BJ (cell line): ENCODE measurements at regions not wholly inside any gene's neighbourhood (a gene's known extent, or its start where the extent isn't known, plus 50 kb on each side); places are given as distances from the start of the nearest gene placed in this dataset.

ENCODE experiments used
- CTCF ChIA-PET: fragments of 350-600 bp; formaldehyde crosslinking; extraction: SDS; loops from one replicate; lab custom pipeline; 2021; ENCODE audit warnings: antibody characterized with exemption, inconsistent platforms; lab: Yijun Ruan, JAX
- POLR2A ChIA-PET: fragments of 300-600 bp; sonication (Branson Sonifier 250); formaldehyde crosslinking; extraction: SDS; loops from one replicate; lab custom pipeline; 2021; ENCODE audit warnings: antibody characterized with exemption; lab: Charles Lee
- DNase-seq: peaks from one replicate; pipeline ENCODE4 v3.0.0-alpha.2; 2011; ENCODE audit warnings: low read depth
- H3K27me3 ChIP-seq: 2 replicates; pipeline ENCODE4 v1.6.0; 2011; ENCODE audit warnings: low read length; ENCODE audit not compliant: control insufficient read depth, insufficient read depth
- H3K36me3 ChIP-seq: 2 replicates; pipeline ENCODE4 v1.5.1; 2011; ENCODE audit warnings: low read length; ENCODE audit not compliant: control insufficient read depth, insufficient read depth
- H3K4me3 ChIP-seq: 2 replicates; pipeline ENCODE4 v1.5.1; 2011; ENCODE audit warnings: low read depth, mild to moderate bottlenecking, control low read depth, low read length
- CTCF ChIP-seq: IDR thresholded peaks from 2 replicates; pipeline ENCODE4 v1.5.1; 2011; ENCODE audit warnings: low read depth, mild to moderate bottlenecking, control low read depth, inconsistent platforms, low read length, moderate library complexity; ENCODE audit not compliant: insufficient read depth

DNA sequence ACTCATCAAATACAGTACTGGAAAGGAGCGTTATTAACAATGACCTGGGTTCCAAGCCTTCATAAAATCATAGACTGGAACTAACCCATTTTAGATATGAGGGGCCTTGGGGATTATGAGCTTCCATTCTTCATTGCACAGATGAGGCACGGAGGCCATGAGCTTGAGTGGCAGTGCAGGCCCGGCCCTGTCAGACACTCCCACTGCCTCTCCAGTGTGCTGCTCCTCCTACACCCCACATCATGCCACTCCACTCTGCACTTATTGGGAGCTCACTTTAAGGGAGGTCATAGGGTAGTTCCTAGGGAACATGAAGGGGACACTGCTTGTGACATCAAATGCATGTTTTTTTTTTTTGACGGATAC is 77.9 kb downstream of the TSN start:
- no peak overlapping the region for H3K4me3 ChIP-seq
- 0 out of 2 replicates have a peak, but pooled peaks cover 4% of the 10 kb centered on the region for H3K27me3 ChIP-seq
- ChIA-PET CTCF (no interaction called here), POLR2A (no interaction called here)
- H3K36me3 ChIP-seq = no peaks in the 10 kb centered on the region
- DNase-seq = no peak
- TF ChIP-seq CTCF = no peak

- H3K4me3 ChIP-seq = no peak overlapping the region
- ChIA-PET POLR2A (no interaction called here), CTCF (interaction anchor here (0.6 to 2.0 kb wide), 2 partner anchors 15 to 1714 kb away, joined by 3 to 4 read pairs; no protein-coding TSS in a partner anchor)
- H3K36me3 ChIP-seq = no peaks in the 10 kb centered on the region
- H3K27me3 ChIP-seq = 0 out of 2 replicates have a peak, but pooled peaks cover 4% of the 10 kb centered on the region
- no peak for DNase-seq
- no peak for TF ChIP-seq CTCF
Measured at GRCh38 chr2:121836611-121837010, 81.2 kb downstream of the TSN start.

DNA sequence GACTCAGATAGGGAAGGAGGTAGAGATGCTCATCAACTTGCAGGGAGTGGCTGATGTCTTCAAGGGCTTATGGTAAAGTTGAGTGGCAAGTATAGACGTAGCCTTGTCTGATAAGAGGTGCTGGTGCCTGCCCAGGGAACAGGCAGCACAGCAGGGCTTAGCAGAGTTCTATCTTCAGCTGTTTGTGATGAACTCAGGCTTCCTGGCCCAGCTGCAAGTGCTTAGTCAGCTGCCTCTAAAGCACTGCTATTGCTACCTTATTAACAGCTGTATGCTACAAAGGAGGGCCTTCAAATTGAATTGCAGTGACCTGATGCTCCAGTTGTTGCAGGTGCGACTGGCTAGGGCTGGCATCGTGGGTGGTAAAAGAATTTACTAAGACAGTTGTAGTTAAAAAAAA is 82.1 kb downstream of the TSN start:
- Histone ChIP-seq H3K27me3 (0 out of 2 replicates have a peak, but pooled peaks cover 1% of the 10 kb centered on the region), H3K36me3 (no peaks in the 10 kb centered on the region), H3K4me3 (no peak overlapping the region)
- no peak for DNase-seq
- ChIA-PET POLR2A (no interaction called here), CTCF (no interaction called here)
- TF ChIP-seq CTCF = no peak

DNA sequence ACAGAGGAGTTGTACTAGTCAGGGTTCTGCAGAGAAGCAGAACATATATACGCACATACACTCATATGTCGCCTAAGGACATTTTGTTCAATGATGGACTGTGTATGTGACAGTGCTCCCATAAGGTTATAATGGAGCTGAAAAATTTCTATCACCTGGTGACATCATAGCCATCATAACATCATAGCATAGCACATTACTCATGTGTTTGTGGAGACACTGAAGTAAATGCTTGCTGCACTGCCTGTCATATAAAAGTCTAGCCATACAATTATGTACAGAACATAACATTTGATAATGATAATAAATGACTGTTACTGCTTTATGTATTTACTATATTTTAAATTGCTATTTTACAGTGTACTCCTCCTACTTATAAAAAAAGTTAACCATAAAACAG is 83.1 kb downstream of the TSN start:
- no peak for TF ChIP-seq CTCF
- DNase-seq = no peak
- CTCF ChIA-PET = interaction anchor here (0.6 kb wide), 1 partner anchor 46 kb away, joined by 4 read pairs; no protein-coding TSS in a partner anchor
- Histone ChIP-seq H3K27me3 (peaks cover 4% of the 10 kb centered on the region; the same call in 1 of the 2 replicates), H3K4me3 (no peak overlapping the region), H3K36me3 (no peaks in the 10 kb centered on the region)
- POLR2A ChIA-PET = no interaction called here

- Histone ChIP-seq H3K4me3 (no peak overlapping the region), H3K36me3 (no peaks in the 10 kb centered on the region), H3K27me3 (peaks cover 4% of the 10 kb centered on the region; the same call in 1 of the 2 replicates)
- no peak for DNase-seq
- ChIA-PET CTCF (interaction anchor here (0.6 kb wide), 1 partner anchor 12 kb away, joined by 3 read pairs; no protein-coding TSS in a partner anchor), POLR2A (no interaction called here)
- no peak for TF ChIP-seq CTCF
Measured at GRCh38 chr2:121839584-121839983, 84.1 kb downstream of the TSN start.
